Adipocyte (in vitro differentiated cells): ENCODE measurements at regions not wholly inside any gene's neighbourhood (a gene's known extent, or its start where the extent isn't known, plus 50 kb on each side); places are given as distances from the start of the nearest gene placed in this dataset.
"Not testable (repeated sequence)": the region's sequence is repeated elsewhere in the genome, so short reads cannot be mapped to it uniquely, and the experiment has no call there.

ENCODE experiments used
- DNase-seq: peaks from one replicate; pipeline ENCODE4 v3.0.0-alpha.2; 2015; ENCODE audit warnings: low read depth
- H3K27me3 ChIP-seq: replicated peaks from 2 replicates; pipeline ENCODE4 v1.7.0; 2013; ENCODE audit warnings: mild to moderate bottlenecking, low read length, moderate library complexity; ENCODE audit not compliant: control insufficient read depth, insufficient read depth
- H3K36me3 ChIP-seq: 2 replicates; pipeline ENCODE4 v1.7.0; 2013; ENCODE audit warnings: low read length, mild to moderate bottlenecking, moderate library complexity; ENCODE audit not compliant: control insufficient read depth, insufficient read depth, severe bottlenecking
- H3K4me1 ChIP-seq: 2 replicates; pipeline ENCODE4 v1.7.0; 2013; ENCODE audit warnings: mild to moderate bottlenecking, low read length, moderate library complexity; ENCODE audit not compliant: control insufficient read depth, insufficient read depth
- H3K4me3 ChIP-seq: 2 replicates; pipeline ENCODE4 v1.7.0; 2013; ENCODE audit warnings: mild to moderate bottlenecking, low read length, moderate library complexity
- H3K9ac ChIP-seq: 2 replicates; pipeline ENCODE4 v1.7.0; 2013; ENCODE audit warnings: mild to moderate bottlenecking, low read length, moderate library complexity
- H3K9me3 ChIP-seq: 2 replicates; pipeline ENCODE4 v1.7.0; 2013; ENCODE audit warnings: mild to moderate bottlenecking, low read length, moderate library complexity; ENCODE audit not compliant: control insufficient read depth

DNA sequence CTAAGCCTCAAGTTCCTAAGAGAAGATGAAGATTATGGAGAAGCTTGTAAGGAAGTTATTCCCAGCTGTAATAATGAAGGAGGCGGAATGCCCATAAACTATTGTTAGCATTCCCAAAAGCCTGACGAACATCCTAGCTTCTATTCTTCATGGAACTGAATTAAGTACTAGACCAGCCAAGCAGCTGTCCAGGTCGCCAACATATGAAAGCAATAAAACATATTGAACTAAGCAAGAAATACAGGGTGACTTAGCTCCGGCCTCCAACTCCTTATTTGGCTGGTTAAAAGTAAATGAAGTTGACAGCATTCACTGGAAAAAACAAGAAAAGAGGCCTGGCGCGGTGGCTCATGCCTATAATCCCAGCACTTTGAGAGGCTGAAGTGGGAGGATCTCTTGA, 174.0 kb upstream of the TPM1 start:
- Histone ChIP-seq H3K36me3 (no peaks in the 10 kb centered on the region), H3K9me3 (no peaks in the 10 kb centered on the region), H3K4me3 (no peak overlapping the region), H3K4me1 (no peaks in the 10 kb centered on the region), H3K27me3 (no peaks in the 10 kb centered on the region), H3K9ac (no peak overlapping the region)
- DNase-seq = no peak

DNA sequence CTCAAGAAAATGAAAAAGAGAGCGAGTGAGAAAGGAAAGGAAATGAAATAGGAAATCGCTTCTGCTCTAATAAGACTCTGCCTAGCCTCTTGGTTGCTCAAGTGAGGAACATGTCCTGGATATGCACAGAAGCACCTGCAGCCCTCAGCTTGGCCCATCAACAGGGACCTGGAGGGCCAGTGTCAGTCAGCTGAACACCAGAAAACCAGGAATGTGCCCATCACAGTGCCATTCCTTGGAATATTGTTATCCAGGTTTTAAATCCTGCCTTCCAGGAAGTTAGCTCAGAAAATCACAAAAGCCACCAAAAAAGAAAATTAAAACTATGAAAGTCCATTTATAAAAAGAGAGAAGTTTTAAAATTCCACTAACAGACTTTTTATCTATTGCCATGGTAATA, 173.4 kb upstream of the TPM1 start:
- no peaks in the 10 kb centered on the region for H3K9me3 ChIP-seq
- no peak overlapping the region for H3K4me3 ChIP-seq
- no peaks in the 10 kb centered on the region for H3K4me1 ChIP-seq
- DNase-seq = no peak
- no peak overlapping the region for H3K9ac ChIP-seq
- no peaks in the 10 kb centered on the region for H3K36me3 ChIP-seq
- peaks cover 3% of the 10 kb centered on the region for H3K27me3 ChIP-seq

DNA sequence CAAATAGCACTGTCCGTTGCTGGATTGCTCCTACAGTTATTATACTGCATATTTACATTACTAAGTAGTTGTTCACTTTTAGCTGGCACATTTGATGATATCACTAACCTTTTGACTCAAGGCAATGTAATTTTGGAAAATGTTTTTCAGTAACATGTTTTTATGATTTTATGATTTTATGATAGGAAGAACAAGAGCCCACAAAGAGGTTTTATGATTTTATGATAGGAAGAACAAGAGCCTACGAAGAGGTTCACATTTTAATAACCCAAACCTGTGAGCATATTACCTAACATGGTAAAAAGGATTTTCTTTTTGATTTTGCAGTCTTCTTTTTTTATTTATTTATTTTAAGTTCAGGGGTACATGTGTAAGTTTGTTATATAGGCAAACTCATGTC, 172.3 kb upstream of the TPM1 start:
- DNase-seq = no peak
- Histone ChIP-seq H3K36me3 (no peaks in the 10 kb centered on the region), H3K4me1 (no peaks in the 10 kb centered on the region), H3K9ac (no peak overlapping the region), H3K9me3 (no peaks in the 10 kb centered on the region), H3K4me3 (no peak overlapping the region), H3K27me3 (peaks cover 10% of the 10 kb centered on the region)

DNA sequence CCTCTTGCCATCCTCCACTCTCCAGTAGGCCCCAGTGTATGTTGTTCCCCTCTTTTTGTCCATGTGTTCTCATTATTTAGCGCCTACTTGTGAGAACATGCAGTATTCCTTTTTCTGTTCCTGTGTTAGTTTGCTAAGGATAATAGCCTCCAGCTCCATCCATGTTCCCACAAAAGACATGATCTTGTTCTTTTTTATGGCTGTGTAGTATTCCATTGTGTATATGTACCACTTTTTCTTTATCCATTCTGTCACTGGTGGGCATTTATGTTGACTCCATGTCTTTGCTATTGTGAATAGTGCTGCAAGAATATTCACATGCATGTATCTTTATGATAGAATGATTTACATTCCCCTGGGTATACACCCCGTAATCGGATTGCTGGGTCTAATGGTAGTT, 171.8 kb upstream of the TPM1 start:
- not testable (repeated sequence) for H3K36me3 ChIP-seq, DNase-seq, H3K9ac ChIP-seq, H3K4me1 ChIP-seq, H3K4me3 ChIP-seq, H3K9me3 ChIP-seq
- peaks cover 10% of the 10 kb centered on the region for H3K27me3 ChIP-seq

DNA sequence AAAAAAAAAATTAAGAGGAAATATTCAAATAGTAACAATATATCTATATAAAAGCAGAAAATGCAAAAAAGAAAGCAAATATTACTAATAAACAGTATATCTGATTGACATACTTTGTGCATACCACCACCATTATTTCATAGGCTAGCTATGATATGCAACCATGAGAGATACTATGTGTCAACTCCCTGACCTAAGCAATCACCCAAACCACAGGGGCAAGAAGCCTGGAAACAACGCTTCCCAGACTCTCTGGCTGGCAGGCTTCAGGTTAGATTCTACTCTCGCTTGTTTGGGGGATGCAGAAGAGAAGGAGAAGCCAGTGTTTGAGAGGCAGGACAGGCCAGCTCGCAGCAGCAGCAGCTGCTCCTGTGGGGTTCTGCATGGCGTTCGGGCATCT, 169.3 kb upstream of the TPM1 start:
- Histone ChIP-seq H3K27me3 (peaks cover 10% of the 10 kb centered on the region), H3K9ac (no peak overlapping the region), H3K4me3 (no peak overlapping the region), H3K36me3 (no peaks in the 10 kb centered on the region), H3K9me3 (no peaks in the 10 kb centered on the region), H3K4me1 (no peaks in the 10 kb centered on the region)
- no peak for DNase-seq

DNA sequence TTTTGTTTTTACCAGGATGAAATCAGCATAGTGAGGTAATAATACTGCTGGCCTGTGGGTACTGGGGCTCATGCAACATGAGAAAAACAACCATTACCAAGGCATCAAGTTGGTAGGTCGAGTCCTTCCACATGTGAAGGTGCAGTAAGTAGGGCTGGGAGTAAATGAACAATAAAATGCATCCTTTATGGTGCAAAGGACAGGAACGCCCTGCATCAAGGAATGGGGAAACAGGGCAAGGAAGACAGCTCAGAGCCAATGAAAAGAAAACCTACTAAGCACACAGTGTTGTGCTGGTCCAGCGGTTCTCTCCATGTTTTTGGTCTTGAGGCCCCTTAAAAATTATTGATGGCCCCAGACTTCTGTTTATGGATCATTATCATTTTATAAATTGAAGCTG, 168.5 kb upstream of the TPM1 start:
- no peak overlapping the region for H3K9ac ChIP-seq

DNA sequence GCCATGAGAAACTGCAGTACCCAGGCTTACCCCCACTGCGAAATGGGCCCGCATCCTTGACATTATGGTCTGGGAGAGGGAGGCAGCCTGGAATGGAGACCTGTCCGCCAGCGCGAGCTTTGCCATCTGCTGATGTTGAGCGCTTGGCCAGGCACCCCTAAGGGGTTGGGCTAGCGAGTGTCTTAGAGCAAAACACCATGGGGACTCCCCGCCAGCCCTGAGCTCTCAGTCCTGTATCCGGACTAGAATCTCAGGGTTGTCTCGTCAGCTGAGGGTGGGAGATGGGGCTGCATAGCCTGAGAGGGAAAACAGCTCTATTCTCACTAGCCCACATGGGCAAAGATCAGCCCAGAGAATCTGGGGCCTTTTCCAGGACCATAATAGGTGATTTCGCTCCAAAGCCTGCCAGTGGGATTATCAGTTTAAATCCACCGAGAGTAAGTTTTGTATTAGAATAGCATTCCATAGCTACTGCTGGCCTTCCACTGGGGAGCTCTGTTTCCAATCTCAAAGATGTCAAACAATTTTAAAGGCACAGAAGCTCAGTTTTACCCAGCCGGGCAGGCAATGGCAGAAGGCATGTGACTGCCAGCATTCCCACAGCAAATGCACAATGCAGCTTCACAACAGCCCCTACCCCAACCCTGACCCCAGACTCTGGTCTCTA, 167.5 kb upstream of the TPM1 start:
- DNase-seq = peak; percentile 49
- no peak overlapping the region for H3K4me3 ChIP-seq
- peaks cover 10% of the 10 kb centered on the region for H3K27me3 ChIP-seq
- no peak overlapping the region for H3K9ac ChIP-seq
- peaks cover 4% of the 10 kb centered on the region for H3K4me1 ChIP-seq
- no peaks in the 10 kb centered on the region for H3K9me3 ChIP-seq
- H3K36me3 ChIP-seq = no peaks in the 10 kb centered on the region

More for the DNA sequence above, 168.5 kb upstream of the TPM1 start:
- Histone ChIP-seq H3K27me3 (peaks cover 10% of the 10 kb centered on the region), H3K4me1 (no peaks in the 10 kb centered on the region), H3K4me3 (no peak overlapping the region), H3K36me3 (no peaks in the 10 kb centered on the region), H3K9me3 (no peaks in the 10 kb centered on the region)
- no peak for DNase-seq

DNA sequence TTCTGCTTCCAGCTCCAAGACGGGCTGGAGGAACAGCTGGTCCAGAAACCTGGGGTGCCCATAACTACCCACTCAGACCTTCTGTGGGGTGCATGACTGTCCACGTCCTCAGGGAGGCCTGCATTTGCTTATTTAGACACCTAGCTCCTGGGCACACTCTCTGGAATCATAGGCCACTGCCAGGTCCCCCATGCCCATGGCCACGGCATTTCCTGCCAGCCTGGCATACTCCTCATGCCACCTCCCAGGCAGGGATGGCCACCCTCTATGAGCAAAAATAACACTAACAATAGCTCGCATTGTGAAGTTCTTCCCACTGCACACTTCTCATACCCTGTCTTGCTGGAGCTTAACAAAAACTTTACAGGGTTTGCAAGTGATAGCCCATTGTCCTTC, 166.9 kb upstream of the TPM1 start:
- Histone ChIP-seq H3K27me3 (peaks cover 10% of the 10 kb centered on the region), H3K9me3 (no peaks in the 10 kb centered on the region), H3K4me1 (peaks cover 8% of the 10 kb centered on the region), H3K36me3 (no peaks in the 10 kb centered on the region), H3K4me3 (no peak overlapping the region), H3K9ac (no peak overlapping the region)
- DNase-seq = no peak

DNA sequence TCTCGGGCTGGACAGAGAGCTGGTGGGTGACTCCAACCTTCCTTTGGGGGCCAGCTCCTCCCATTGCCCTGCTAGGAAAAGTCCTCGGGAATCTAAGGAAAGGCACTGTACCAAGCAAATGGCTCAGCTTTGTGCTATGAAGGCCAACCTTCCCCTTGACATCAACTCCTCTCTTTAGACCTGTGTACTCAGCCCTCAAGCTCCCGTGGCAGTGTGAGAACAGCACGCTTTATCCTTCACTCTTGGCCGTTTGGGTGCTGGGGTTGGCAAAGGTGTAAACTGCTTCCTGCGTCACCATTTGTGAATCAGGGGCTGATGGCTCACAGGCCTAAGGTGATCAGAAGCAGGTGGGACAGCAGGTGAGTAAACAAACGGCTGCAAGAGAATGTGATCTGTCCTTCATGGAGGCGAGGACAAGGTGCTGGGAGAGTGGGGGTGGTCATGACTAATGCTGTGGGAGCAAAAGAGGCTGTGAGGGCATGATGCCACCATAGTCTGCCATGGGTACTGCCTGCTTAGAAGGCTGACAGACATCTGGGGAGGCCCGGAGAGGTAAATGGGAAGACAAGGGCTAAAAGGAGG, 165.2 kb upstream of the TPM1 start:
- no peak for DNase-seq
- no peaks in the 10 kb centered on the region for H3K36me3 ChIP-seq

DNA sequence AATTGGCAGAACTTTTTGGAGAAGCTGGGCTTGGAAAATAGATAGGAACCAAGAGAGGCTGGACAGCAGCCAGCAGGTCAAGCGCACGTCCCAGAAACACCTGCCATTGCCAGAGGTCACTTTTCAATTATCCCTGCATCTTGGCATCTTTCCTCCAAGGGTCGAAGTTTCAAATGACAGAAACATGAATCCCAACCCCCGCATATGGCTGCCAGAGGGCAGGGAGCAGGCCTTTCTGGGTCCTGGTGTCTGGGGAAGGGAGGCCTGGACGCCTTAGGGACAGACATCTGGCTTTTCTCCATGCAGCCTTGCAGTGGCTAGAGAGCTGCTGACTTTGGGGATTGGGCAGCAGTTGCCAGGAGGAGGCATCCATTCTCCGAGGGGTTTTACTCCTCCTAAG, 164.5 kb upstream of the TPM1 start:
- no peaks in the 10 kb centered on the region for H3K36me3 ChIP-seq
- H3K27me3 ChIP-seq = peaks cover 10% of the 10 kb centered on the region
- H3K4me1 ChIP-seq = peaks cover 9% of the 10 kb centered on the region
- no peak overlapping the region for H3K9ac ChIP-seq
- no peaks in the 10 kb centered on the region for H3K9me3 ChIP-seq
- DNase-seq = no peak
- no peak overlapping the region for H3K4me3 ChIP-seq

More for the DNA sequence above, 165.2 kb upstream of the TPM1 start:
- Histone ChIP-seq H3K4me1 (peaks cover 9% of the 10 kb centered on the region), H3K4me3 (no peak overlapping the region), H3K9ac (no peak overlapping the region), H3K9me3 (no peaks in the 10 kb centered on the region), H3K27me3 (peaks cover 10% of the 10 kb centered on the region)

DNA sequence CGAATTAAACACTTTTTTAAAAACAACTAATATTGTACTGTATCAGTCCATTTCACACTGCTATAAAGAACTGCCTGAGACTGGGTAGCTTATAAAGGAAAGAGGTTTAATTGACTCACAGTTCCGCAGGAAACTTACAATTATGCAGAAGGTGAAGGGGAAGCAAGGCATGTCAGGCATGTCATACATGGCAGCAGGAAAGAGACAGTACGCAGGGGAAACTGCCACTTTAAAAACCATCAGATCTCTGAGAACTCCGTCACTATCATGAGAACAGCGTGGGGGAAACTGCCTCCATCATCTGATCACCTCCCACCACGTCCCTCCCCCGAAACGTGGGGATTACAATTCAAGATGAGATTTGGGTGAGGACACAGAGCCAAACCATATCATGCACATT, 162.8 kb upstream of the TPM1 start:
- DNase-seq = no peak
- Histone ChIP-seq H3K9ac (no peak overlapping the region), H3K27me3 (peaks cover 3% of the 10 kb centered on the region)

DNA sequence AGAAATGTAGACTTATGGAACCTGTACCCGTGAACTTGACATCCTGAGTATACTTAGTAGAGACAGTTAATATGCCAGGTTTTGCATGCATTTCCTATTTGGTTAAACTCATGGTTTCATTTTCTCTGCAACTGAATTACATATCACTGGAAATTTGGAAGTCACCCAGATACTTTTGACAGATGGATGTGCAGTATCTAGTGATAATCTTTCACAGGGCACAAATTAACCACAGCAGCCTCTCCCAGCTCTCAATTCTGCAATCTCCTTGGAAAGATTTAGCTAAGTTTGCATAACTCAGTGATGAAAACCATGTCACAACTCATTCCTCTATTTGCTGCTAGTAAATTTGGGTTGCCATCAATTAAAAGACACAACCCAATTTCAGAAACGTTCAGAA, 162.3 kb upstream of the TPM1 start:
- Histone ChIP-seq H3K4me3 (peak overlapping the region; percentile 49), H3K9me3 (no peaks in the 10 kb centered on the region), H3K27me3 (no peaks in the 10 kb centered on the region), H3K4me1 (peaks cover 9% of the 10 kb centered on the region), H3K36me3 (no peaks in the 10 kb centered on the region), H3K9ac (no peak overlapping the region)
- DNase-seq = peak; percentile 72

More for the DNA sequence above, 162.8 kb upstream of the TPM1 start:
- Histone ChIP-seq H3K4me3 (peak overlapping the region; percentile 49), H3K9me3 (no peaks in the 10 kb centered on the region), H3K36me3 (no peaks in the 10 kb centered on the region), H3K4me1 (peaks cover 9% of the 10 kb centered on the region)
